Adrenal gland (tissue), 9 donors: ENCODE measurements at regions not wholly inside any gene's neighbourhood (a gene's known extent, or its start where the extent isn't known, plus 50 kb on each side); places are given as distances from the start of the nearest gene placed in this dataset.
"Not testable (repeated sequence)": the region's sequence is repeated elsewhere in the genome, so short reads cannot be mapped to it uniquely, and the experiment has no call there.

ENCODE experiments used
- DNase-seq, 7 donors: peaks; one replicate each; pipeline ENCODE4 v3.0.0-alpha.2; 2019 to 2020
- H3K27ac ChIP-seq, 5 donors: fragments of 200-600 bp; sonication (generic) in 4 of 5; 1 replicate in 3 of 5; 2 replicates in 2 of 5; pipeline versions ENCODE4 v1.5.1 to v1.8.0; 2016 to 2020; ENCODE audit warnings: mild to moderate bottlenecking in 1 of 5
- H3K27me3 ChIP-seq: fragments of 200-600 bp; 2 replicates; pipeline ENCODE4 v1.8.0; 2021
- H3K36me3 ChIP-seq, 2 donors: fragments of 200-600 bp; replicated peaks in 1 of 2; 1 replicate in 1 of 2; 2 replicates in 1 of 2; pipeline versions ENCODE4 v1.5.1 to v1.8.0; 2018 to 2022
- H3K4me1 ChIP-seq, 2 donors: fragments of 200-600 bp; replicated peaks in 1 of 2; 1 replicate in 1 of 2; 2 replicates in 1 of 2; pipeline versions ENCODE4 v1.5.1 to v1.8.0; 2018 to 2021
- H3K4me3 ChIP-seq, 4 donors: fragments of 200-600 bp; sonication (generic) in 3 of 4; one replicate each; pipeline ENCODE4 v1.5.1; 2016 to 2018
- H3K9me3 ChIP-seq, 3 donors: fragments of 200-600 bp; sonication (generic) in 1 of 3; replicated peaks in 1 of 3; 1 replicate in 2 of 3; 2 replicates in 1 of 3; pipeline versions ENCODE4 v1.5.1 to v1.8.0; 2016 to 2021
- POLR2A ChIP-seq, 2 donors: fragments of 450-650 bp; IDR thresholded peaks; one replicate each; pipeline ENCODE4 v1.6.1; 2017; ENCODE audit warnings: antibody characterized with exemption in 2 of 2, mild to moderate bottlenecking in 2 of 2, moderate library complexity in 1 of 2
- WGBS, 4 donors: extraction: QIAGEN DNeasy Blood & Tissue Kit in 2 of 4; methylation state at CpG; one replicate each; pipeline versions ENCODE4 v1.1.5 to v1.1.7; 2013 to 2017; 5-methylcytosine and 5-hydroxymethylcytosine counted together
- intact Hi-C, 2 donors: fragments of 100-400 bp; cut with DNase I; formaldehyde crosslinking; loops; one replicate each; pipeline versions ENCODE4 v1.14.1 to v1.15.0; 2022 to 2023
- TF ChIP-seq, protein P1 (sequence below), 6 experiments: fragments of 450-650 bp in 4 of 6; fragments of 200-600 bp in 2 of 6; sonication (generic) in 1 of 6; IDR thresholded peaks; 1 replicate in 5 of 6; 2 replicates in 1 of 6; pipeline versions ENCODE4 v1.5.1 to v1.8.0; 2016 to 2021; ENCODE audit warnings: antibody characterized with exemption in 6 of 6, mild to moderate bottlenecking in 2 of 6, moderate library complexity in 1 of 6
- donor health status: healthy with polysubstance abuse.
- donor health status: Bipolar disorder and iron deficiency.
- donor health status: DM: yes; HTN: yes; CAD: no.
- donor health status: DM: no; HTN: no; CAD: no.
- donor health status: DM: no; HTN: no; CAD: no.

DNA sequence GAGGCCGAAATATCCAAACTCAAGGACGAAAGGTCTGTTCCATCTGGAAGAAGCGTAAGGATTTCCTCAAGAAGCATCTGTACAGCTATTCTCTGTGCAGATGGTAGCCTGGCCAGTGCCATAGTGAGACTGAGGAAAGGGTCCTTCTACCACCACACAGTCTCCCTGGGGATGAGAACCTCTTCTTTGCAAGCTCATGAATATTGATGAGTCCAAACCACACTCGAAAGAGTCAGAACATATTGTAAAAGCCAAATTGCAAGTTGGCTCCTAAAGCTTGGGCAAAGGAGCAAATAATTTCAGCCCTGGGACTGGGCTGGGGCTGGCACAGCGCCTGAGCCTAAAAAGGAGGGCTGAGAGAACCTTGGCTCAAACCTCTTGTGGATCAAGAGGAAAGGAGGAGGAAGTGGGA is 66.1 kb upstream of the PIP4K2A start:
- 73 to 80% (median 77%) methylated on average over 5 of the region's 5 CpGs for WGBS, 4 donors
- no peak for DNase-seq
- H3K27me3 ChIP-seq = no peaks in the 10 kb centered on the region
- TF ChIP-seq, protein P1, sequence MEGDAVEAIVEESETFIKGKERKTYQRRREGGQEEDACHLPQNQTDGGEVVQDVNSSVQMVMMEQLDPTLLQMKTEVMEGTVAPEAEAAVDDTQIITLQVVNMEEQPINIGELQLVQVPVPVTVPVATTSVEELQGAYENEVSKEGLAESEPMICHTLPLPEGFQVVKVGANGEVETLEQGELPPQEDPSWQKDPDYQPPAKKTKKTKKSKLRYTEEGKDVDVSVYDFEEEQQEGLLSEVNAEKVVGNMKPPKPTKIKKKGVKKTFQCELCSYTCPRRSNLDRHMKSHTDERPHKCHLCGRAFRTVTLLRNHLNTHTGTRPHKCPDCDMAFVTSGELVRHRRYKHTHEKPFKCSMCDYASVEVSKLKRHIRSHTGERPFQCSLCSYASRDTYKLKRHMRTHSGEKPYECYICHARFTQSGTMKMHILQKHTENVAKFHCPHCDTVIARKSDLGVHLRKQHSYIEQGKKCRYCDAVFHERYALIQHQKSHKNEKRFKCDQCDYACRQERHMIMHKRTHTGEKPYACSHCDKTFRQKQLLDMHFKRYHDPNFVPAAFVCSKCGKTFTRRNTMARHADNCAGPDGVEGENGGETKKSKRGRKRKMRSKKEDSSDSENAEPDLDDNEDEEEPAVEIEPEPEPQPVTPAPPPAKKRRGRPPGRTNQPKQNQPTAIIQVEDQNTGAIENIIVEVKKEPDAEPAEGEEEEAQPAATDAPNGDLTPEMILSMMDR (IDR thresholded peaks at IDR 0.05) = no peak
- no peaks in the 10 kb centered on the region for H3K9me3 ChIP-seq
- no peaks in the 10 kb centered on the region for H3K36me3 ChIP-seq
- no peak overlapping the region for H3K4me3 ChIP-seq
- intact Hi-C loops = no loop called here
- H3K27ac ChIP-seq = no peak overlapping the region
- H3K4me1 ChIP-seq = no peaks in the 10 kb centered on the region

DNA sequence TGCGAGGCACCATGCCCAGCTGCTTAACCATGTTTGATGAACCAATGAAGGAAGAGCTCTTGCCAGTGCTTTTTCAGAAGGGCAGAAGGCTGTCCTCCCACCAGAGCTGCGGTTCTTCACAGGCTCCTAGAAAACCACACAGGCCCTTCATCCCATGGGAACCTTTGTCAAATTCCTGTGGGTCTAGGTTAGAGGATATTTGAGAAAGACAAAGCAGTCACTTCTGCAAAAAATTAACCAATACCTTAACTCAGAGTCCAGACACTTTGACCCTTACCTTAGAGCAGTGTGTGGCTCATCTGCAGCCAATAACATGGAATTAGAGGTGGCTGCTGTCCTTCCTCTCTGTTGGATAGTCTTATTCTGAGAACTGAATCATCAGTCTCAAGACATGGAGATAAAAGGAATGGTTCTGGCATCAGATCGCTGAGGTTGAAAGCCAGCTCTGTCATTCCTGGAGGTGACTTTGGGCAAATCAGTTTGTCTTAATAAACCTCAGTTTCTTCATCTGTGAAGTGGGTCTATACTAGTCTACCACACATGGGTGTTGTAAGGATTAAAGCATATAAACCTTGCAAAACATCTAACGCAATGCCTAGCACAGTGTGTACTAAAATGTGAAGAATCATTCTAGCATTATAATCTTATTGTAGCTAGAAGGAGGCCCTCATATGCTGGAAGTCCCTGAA is 65.1 kb upstream of the PIP4K2A start:
- 79 to 88% (median 86%) methylated on average over 4 of the region's 4 CpGs for WGBS, 4 donors
- DNase-seq = no peak
- H3K36me3 ChIP-seq = no peaks in the 10 kb centered on the region
- no peaks in the 10 kb centered on the region for H3K27me3 ChIP-seq
- H3K27ac ChIP-seq = no peak overlapping the region
- H3K4me1 ChIP-seq = no peaks in the 10 kb centered on the region
- TF ChIP-seq POLR2A (IDR thresholded peaks at IDR 0.05) = no peak
- TF ChIP-seq, protein P1 (IDR thresholded peaks at IDR 0.05) = no peak
- intact Hi-C loops = no loop called here
- H3K9me3 ChIP-seq = no peaks in the 10 kb centered on the region
- H3K4me3 ChIP-seq = no peak overlapping the region

DNA sequence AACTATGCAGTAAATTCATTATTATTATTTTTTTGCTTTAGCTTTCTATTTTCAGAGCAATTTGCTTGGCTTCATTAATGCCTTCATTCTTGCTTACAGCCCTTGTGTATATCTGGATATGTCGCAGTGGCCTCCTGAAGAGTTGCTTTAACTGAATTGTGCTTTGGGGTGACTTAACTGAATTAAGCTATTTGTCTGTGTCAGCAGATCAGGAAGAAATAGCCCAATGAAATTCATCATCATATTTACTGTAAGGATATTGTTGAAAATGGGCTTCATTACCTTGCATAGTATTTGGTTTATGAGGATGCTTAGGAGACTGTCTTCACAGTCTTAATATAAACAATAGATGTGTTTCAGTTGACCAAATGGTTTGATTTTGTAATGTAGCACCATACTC is 59.7 kb upstream of the PIP4K2A start:
- no peak for DNase-seq
- TF ChIP-seq POLR2A (IDR thresholded peaks at IDR 0.05) = no peak
- TF ChIP-seq, protein P1 (IDR thresholded peaks at IDR 0.05) = no peak
- 81 to 96% (median 92%) methylated on average over 1 of the region's 1 CpG for WGBS, 4 donors
- Histone ChIP-seq H3K27me3 (no peaks in the 10 kb centered on the region), H3K4me3 (no peak overlapping the region), H3K36me3 (no peaks in the 10 kb centered on the region), H3K27ac (no peak overlapping the region), H3K4me1 (no peaks in the 10 kb centered on the region), H3K9me3 (no peaks in the 10 kb centered on the region)
- intact Hi-C loops = no loop called here

DNA sequence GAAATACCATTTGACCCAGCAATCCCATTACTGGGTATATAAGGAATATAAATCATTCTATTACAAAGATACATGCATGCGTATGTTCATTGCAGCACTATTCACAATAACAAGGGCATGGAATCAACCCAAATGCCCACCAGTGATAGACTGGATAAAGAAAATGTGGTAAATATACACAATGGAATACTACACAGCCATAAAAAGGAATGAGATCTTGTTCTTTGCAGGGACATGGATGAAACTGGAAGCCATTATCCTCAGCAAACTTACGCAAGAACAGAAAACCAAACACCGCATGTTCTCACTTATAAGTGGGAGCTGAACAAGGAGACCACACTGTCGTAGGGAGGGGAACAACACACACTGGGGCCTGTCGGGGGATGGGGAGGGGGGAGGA is 57.3 kb upstream of the PIP4K2A start:
- 93 to 97% (median 94%) methylated on average over 5 of the region's 5 CpGs for WGBS, 4 donors
- intact Hi-C loops = not testable (repeated sequence)

DNA sequence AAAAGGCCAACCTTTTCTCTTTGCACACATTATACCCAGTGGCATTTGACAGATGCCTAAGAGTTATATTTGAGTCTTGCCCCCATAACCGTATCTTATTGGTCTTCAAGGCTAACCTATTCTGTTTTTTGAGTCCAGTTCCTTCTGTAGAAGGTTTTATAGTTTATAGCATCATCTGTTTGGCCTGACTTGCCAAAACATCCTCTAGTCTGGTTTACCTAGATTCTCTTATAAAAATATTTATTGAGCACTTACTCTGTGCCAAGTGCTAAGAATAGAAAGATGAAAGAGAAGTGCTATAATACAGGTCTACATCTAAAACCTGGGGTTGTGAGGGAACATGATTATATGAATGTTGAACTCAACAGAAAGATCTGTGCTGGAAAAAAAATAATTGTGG is 55.9 kb upstream of the PIP4K2A start:
- DNase-seq = no peak
- intact Hi-C loops = no loop called here
- H3K27ac ChIP-seq = no peak overlapping the region
- no peaks in the 10 kb centered on the region for H3K27me3 ChIP-seq
- no peak overlapping the region for H3K4me3 ChIP-seq
- TF ChIP-seq, protein P1 (IDR thresholded peaks at IDR 0.05) = no peak
- H3K4me1 ChIP-seq = peaks cover 0 to 23% of the 10 kb centered on the region in 2 donors
- no peaks in the 10 kb centered on the region for H3K36me3 ChIP-seq
- WGBS, 4 donors = 40 to 69% (median 60%) methylated on average over 1 of the region's 1 CpG
- no peaks in the 10 kb centered on the region for H3K9me3 ChIP-seq

More for the DNA sequence above, 57.3 kb upstream of the PIP4K2A start:
- not testable (repeated sequence) for H3K27me3 ChIP-seq, H3K9me3 ChIP-seq, H3K36me3 ChIP-seq, DNase-seq, H3K27ac ChIP-seq, H3K4me3 ChIP-seq
- H3K4me1 ChIP-seq = peaks cover 0 to 13% of the 10 kb centered on the region in 2 donors
